ENCODE measurements at regions not wholly inside any gene's neighbourhood (a gene's known extent, or its start where the extent isn't known, plus 50 kb on each side); places are given as distances from the start of the nearest gene placed in this dataset.

DNA sequence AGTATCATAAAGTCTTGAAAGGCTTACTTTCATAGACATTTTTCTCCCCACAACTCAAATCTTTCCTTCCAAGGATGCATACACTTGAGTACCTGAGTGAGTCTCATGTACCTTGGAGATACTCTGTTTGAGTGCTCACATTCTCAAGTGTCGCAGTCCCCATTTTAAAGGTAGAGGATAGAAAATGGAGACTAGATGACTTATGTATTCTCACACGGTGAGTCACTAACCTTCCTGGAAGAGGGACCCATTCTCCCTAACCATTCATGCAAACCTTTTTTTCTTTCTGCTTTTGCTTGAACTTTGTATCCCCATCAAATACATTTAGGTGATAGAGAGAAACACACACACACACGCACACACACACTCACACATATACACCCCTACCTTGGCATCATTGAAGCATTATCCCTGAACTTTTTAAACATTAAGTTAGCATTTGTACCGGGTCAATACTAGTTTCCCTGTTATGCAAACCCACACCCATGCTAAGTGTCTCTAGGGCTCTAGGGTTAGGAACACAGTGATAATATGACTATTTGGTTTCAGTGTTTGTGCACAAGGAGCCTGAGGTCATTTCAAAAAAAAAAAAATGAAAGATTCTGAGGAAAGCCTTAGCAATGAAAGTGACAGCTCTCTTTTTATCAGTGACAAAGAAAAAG is 236.2 kb downstream of the IKZF2 start:
- no peak for TF ChIP-seq CTCF (conservative IDR thresholded peaks at IDR 0.05; ENCODE audit: control insufficient read depth, insufficient read depth, low read depth, low read length)
- H3K4me3 ChIP-seq (ENCODE audit: control insufficient read depth, low read depth, low read length), result no peak overlapping the region
- DNase-seq (ENCODE audit: low read depth), result peak; percentile 29

DNA sequence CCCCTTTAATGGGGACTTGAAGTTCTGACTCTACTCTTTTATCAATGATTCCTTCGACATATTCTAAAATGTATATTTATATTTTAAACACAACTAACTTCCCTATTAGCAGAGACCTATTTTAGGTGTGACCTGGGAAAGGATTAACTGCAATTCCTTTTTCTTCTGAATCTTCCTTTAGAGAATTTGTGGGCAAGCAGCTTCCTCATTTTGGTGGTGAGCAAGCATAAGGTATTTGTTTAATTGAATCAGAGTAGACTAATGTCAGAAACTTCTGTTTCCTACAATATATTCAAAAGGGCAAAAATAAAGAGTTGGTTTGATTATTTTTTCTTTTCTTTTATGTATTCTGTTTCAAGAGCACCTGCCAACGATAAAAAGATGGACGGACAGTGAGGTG is 237.0 kb downstream of the IKZF2 start:
- no peak for DNase-seq (ENCODE audit: low read depth)
- no peak overlapping the region for H3K4me3 ChIP-seq (ENCODE audit: control insufficient read depth, low read depth, low read length)
- no peak for TF ChIP-seq CTCF (conservative IDR thresholded peaks at IDR 0.05; ENCODE audit: control insufficient read depth, insufficient read depth, low read depth, low read length)

GRCh38 chr2:212913640-212914306 is 237.6 kb downstream of the IKZF2 start:
- no peak for TF ChIP-seq CTCF (conservative IDR thresholded peaks at IDR 0.05; ENCODE audit: control insufficient read depth, insufficient read depth, low read depth, low read length)
- no peak overlapping the region for H3K4me3 ChIP-seq (ENCODE audit: control insufficient read depth, low read depth, low read length)
- no peak for DNase-seq (ENCODE audit: low read depth)

GRCh38 chr2:212912445-212913103 is 238.8 kb downstream of the IKZF2 start:
- peak; percentile 81 for DNase-seq (ENCODE audit: low read depth)
- no peak for TF ChIP-seq CTCF (conservative IDR thresholded peaks at IDR 0.05; ENCODE audit: control insufficient read depth, insufficient read depth, low read depth, low read length)
- H3K4me3 ChIP-seq (ENCODE audit: control insufficient read depth, low read depth, low read length), result no peak overlapping the region

GRCh38 chr2:212911011-212911410 is 240.4 kb downstream of the IKZF2 start:
- no peak overlapping the region for H3K4me3 ChIP-seq (ENCODE audit: control insufficient read depth, low read depth, low read length)
- TF ChIP-seq CTCF (conservative IDR thresholded peaks at IDR 0.05; ENCODE audit: control insufficient read depth, insufficient read depth, low read depth, low read length), result no peak
- no peak for DNase-seq (ENCODE audit: low read depth)

DNA sequence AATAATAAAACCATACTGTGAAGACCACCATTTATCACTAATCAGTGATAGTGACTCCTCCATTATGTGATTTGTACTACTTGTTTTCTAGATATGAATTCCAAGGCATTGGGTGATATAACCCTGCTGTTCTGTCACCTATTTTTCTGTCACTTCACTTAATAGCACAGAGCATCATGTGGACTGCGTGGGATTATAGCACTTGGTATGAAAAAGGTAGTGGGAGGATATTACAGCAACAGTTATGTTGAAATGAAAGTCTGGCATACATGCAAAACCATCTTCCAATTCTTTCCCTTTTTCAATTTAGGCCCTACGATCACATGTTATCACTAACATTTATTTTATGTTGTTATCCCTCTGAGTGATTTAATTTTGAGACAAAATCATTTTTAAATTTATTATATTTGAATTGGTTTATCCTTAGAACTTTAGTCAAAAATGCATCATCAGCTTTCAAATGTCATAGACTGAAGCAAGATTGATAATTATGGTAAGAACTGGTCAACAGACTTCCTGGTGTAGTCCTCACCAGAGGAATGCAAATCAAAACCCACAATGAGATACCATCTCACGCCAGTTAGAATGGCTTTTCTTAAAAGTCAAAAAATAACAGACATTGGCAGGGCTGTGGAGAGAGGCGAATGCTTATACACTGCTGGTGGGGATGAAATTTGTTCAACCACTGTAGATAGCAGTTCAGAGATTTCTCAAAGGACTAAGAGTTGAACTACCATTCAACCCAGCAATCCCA is 242.6 kb downstream of the IKZF2 start:
- H3K4me3 ChIP-seq (ENCODE audit: control insufficient read depth, low read depth, low read length), result no peak overlapping the region
- DNase-seq (ENCODE audit: low read depth), result no peak
- TF ChIP-seq CTCF (conservative IDR thresholded peaks at IDR 0.05; ENCODE audit: control insufficient read depth, insufficient read depth, low read depth, low read length), result no peak

All from fibroblast of mammary gland (primary cell).